GM23338 (cell line): ENCODE measurements at regions not wholly inside any gene's neighbourhood (a gene's known extent, or its start where the extent isn't known, plus 50 kb on each side); places are given as distances from the start of the nearest gene placed in this dataset.

Experiments
- CTCF ChIP-seq, 2 experiments: fragments of 200-600 bp in 1 of 2; sonication (generic) in 1 of 2; conservative IDR thresholded peaks; 2 replicates each; pipeline versions ENCODE4 v1.5.1 to v1.6.1; 2016 to 2017; ENCODE audit warnings: antibody characterized with exemption in 2 of 2, low read depth in 2 of 2, mild to moderate bottlenecking in 2 of 2, moderate library complexity in 1 of 2
- EZH2 ChIP-seq: fragments of 200-600 bp; sonication (generic); IDR thresholded peaks from one replicate; pipeline ENCODE4 v1.8.0; 2017; ENCODE audit warnings: antibody characterized with exemption, mild to moderate bottlenecking, low read depth; ENCODE audit not compliant: unreplicated experiment
- POLR2AphosphoS5 ChIP-seq: IDR thresholded peaks from 2 replicates; pipeline ENCODE4 v1.6.1; 2016; ENCODE audit warnings: antibody characterized with exemption, low read depth

- TF ChIP-seq EZH2 (no peak), CTCF (conservative IDR thresholded peaks at IDR 0.05; ENCODE audit: low read depth in 2 of 2) (no peak), POLR2AphosphoS5 (no peak)
Measured at GRCh38 chrX:7641141-7641540, 201.8 kb upstream of the VCX start.
